Neuronal stem cell (in vitro differentiated cells): ENCODE measurements at regions not wholly inside any gene's neighbourhood (a gene's known extent, or its start where the extent isn't known, plus 50 kb on each side); places are given as distances from the start of the nearest gene placed in this dataset.
A peak's percentile ranks its signal among the peaks of the same experiment; 100 is the strongest.

Experiments
- DNase-seq: peaks from one replicate; pipeline ENCODE4 v3.0.0-alpha.2; 2013; ENCODE audit warnings: low spot score
- H2AFZ ChIP-seq: one replicate; pipeline ENCODE4 v1.6.1; 2013; ENCODE audit warnings: mild to moderate bottlenecking, low read length, inconsistent platforms
- H2AK5ac ChIP-seq: 2 replicates; pipeline ENCODE4 v1.6.1; 2013; ENCODE audit warnings: low read depth, mild to moderate bottlenecking, inconsistent platforms, low read length, moderate library complexity, mixed read lengths
- H2BK120ac ChIP-seq: 2 replicates; pipeline ENCODE4 v1.6.1; 2013; ENCODE audit warnings: low read depth, mild to moderate bottlenecking, inconsistent platforms, low read length, moderate library complexity, mixed read lengths
- H2BK12ac ChIP-seq: one replicate; pipeline ENCODE4 v1.6.1; 2013; ENCODE audit warnings: low read length, inconsistent platforms
- H2BK15ac ChIP-seq: 2 replicates; pipeline ENCODE4 v1.6.1; 2013; ENCODE audit warnings: mild to moderate bottlenecking, low read length, inconsistent platforms, mixed read lengths
- H2BK5ac ChIP-seq: one replicate; pipeline ENCODE4 v1.6.1; 2013; ENCODE audit warnings: inconsistent platforms, mild to moderate bottlenecking, low read length, moderate library complexity
- H3K14ac ChIP-seq: one replicate; pipeline ENCODE4 v1.6.1; 2013; ENCODE audit warnings: low read length, inconsistent platforms
- H3K18ac ChIP-seq: 2 replicates; pipeline ENCODE4 v1.6.1; 2013; ENCODE audit warnings: low read length, inconsistent platforms
- H3K23ac ChIP-seq: 2 replicates; pipeline ENCODE4 v1.6.1; 2013; ENCODE audit warnings: low read depth, mild to moderate bottlenecking, mixed read lengths, low read length, inconsistent platforms; ENCODE audit not compliant: poor library complexity
- H3K27ac ChIP-seq: replicated peaks from 3 replicates; pipeline ENCODE4 v1.5.1; 2013; ENCODE audit warnings: low read length, inconsistent platforms
- H3K27me3 ChIP-seq, 3 experiments: 2 replicates each; pipeline ENCODE4 v1.6.1; 2013; ENCODE audit warnings: low read length in 3 of 3, mild to moderate bottlenecking in 2 of 3, inconsistent platforms in 1 of 3, low read depth in 1 of 3, mixed read lengths in 1 of 3, moderate library complexity in 1 of 3; ENCODE audit not compliant: control insufficient read depth in 3 of 3, insufficient read depth in 3 of 3
- H3K36me3 ChIP-seq, 2 donors: replicated peaks in 1 of 2; 2 replicates each; pipeline ENCODE4 v1.6.1; 2013; ENCODE audit warnings: low read length in 2 of 2; ENCODE audit not compliant: control insufficient read depth in 2 of 2, insufficient read depth in 2 of 2
- H3K4ac ChIP-seq: 2 replicates; pipeline ENCODE4 v1.6.1; 2013; ENCODE audit warnings: inconsistent platforms, mild to moderate bottlenecking, low read length, moderate library complexity
- H3K4me1 ChIP-seq, 2 donors: 1 replicate in 1 of 2; 2 replicates in 1 of 2; pipeline ENCODE4 v1.6.1; 2013; ENCODE audit warnings: low read length in 2 of 2, low read depth in 1 of 2; ENCODE audit not compliant: control insufficient read depth in 2 of 2, insufficient read depth in 1 of 2
- H3K4me2 ChIP-seq: one replicate; pipeline ENCODE4 v1.6.1; 2013; ENCODE audit warnings: mild to moderate bottlenecking, low read length, inconsistent platforms; ENCODE audit not compliant: insufficient read depth, poor library complexity, severe bottlenecking
- H3K4me3 ChIP-seq, 2 donors: 2 replicates each; pipeline ENCODE4 v1.5.1; 2013; ENCODE audit warnings: low read length in 2 of 2, mild to moderate bottlenecking in 2 of 2, inconsistent platforms in 1 of 2, moderate library complexity in 1 of 2
- H3K79me1 ChIP-seq: one replicate; pipeline ENCODE4 v1.6.1; 2013; ENCODE audit warnings: low read depth, mild to moderate bottlenecking, inconsistent platforms, low read length, moderate library complexity
- H3K9ac ChIP-seq: one replicate; pipeline ENCODE4 v1.6.1; 2013; ENCODE audit warnings: mild to moderate bottlenecking, low read depth, low read length, inconsistent platforms; ENCODE audit not compliant: poor library complexity
- H3K9me3 ChIP-seq, 2 donors: replicated peaks in 1 of 2; 2 replicates each; pipeline versions ENCODE3 to v1.6.1; 2013; ENCODE audit warnings: low read length in 2 of 2, mild to moderate bottlenecking in 2 of 2, inconsistent platforms in 1 of 2, low read depth in 1 of 2, mixed read lengths in 1 of 2, moderate library complexity in 1 of 2; ENCODE audit not compliant: control insufficient read depth in 2 of 2, insufficient read depth in 1 of 2
- H4K8ac ChIP-seq: one replicate; pipeline ENCODE4 v1.6.1; 2013; ENCODE audit warnings: low read depth, mild to moderate bottlenecking, inconsistent platforms, low read length, moderate library complexity
- H4K91ac ChIP-seq: one replicate; pipeline ENCODE4 v1.6.1; 2013; ENCODE audit warnings: low read length, low read depth, mild to moderate bottlenecking, inconsistent platforms; ENCODE audit not compliant: poor library complexity
- WGBS, 2 donors: extraction: QIAGEN DNeasy Blood & Tissue Kit; methylation state at CpG; one replicate each; pipeline ENCODE4 v1.1.7; 2013; ENCODE audit warnings: missing lambda C conversion rate in 2 of 2, mixed read lengths in 1 of 2; ENCODE audit not compliant: insufficient read length in 2 of 2, insufficient replicate concordance in 1 of 2; ENCODE audit errors: extremely low coverage in 2 of 2; 5-methylcytosine and 5-hydroxymethylcytosine counted together

DNA sequence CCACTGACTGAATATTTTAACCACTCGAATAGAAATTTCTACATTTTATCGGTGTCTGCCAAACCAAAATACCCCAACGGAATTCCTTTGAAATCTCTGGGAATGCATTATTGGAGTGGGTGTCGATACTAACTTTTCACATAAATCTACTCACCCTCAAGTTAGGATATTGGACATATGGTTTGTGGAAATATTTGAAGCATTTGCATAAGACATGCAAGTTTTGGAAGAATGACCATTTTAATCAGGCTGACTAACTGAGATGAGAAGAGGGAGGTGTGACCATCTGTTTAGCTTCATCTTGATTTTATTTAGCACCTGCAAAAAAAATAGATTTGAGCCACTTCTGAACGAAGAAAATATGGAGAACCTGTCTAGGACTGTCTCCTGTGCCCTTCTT is 61.2 kb downstream of the KLF6 start:
- Histone ChIP-seq H3K4me3 (no peak overlapping the region), H2AK5ac (no peak overlapping the region), H3K27ac (no peak overlapping the region), H2BK120ac (no peak overlapping the region), H2BK15ac (no peak overlapping the region), H3K4ac (no peak overlapping the region), H3K4me1 (no peaks in the 10 kb centered on the region), H3K27me3 (no peaks in the 10 kb centered on the region), H3K36me3 (no peaks in the 10 kb centered on the region), H4K8ac (no peak overlapping the region), H3K9ac (no peak overlapping the region), H3K14ac (no peak overlapping the region), H3K79me1 (no peaks in the 10 kb centered on the region), H2BK12ac (no peak overlapping the region), H3K4me2 (no peak overlapping the region), H3K18ac (no peak overlapping the region), H4K91ac (no peak overlapping the region), H3K23ac (no peak overlapping the region), H2BK5ac (no peak overlapping the region), H3K9me3 (no peaks in the 10 kb centered on the region), H2AFZ (no peak overlapping the region)
- no CpG with 5 or more reads among the region's 5 CpGs for WGBS, 2 donors
- no peak for DNase-seq

DNA sequence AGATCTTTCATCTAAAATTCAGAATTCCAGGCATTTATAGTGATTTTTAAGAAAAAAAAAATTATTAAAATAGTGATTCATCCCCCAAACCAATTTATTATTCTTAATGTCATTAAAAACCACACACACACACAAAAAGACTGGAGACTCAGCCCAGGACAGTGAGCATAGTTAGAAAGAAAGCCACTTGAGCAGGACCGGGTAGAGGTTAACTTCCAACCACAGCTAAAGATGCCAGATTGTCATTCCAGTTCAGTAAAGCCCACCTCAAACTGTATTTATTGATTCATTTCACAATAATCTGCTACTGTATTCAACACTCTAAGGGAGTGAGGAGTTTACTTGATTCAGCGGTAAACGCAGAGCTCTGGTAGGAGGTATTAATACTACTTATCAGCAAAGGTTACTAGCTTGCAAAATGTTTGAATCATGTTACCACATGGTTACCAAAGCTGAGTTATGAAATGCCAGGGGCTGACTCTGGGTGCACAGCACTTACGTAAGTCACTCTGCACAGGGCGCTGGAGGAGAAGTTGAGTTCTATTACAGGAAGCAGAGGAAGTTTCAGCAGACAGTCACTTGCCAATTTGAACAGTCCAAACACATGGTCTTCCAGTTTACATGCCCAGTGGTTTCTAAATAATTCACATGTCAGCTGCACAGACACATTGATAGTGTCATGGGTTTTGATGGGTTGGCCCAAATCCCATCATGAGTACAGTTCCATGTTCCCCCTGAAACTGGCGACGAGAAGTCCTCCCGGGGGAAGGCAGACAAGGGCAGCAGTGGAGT is 64.6 kb downstream of the KLF6 start:
- H2BK12ac ChIP-seq, result no peak overlapping the region
- H3K9ac ChIP-seq, result no peak overlapping the region
- H3K23ac ChIP-seq, result no peak overlapping the region
- WGBS, 2 donors, result no CpG with 5 or more reads among the region's 8 CpGs
- H2AK5ac ChIP-seq, result no peak overlapping the region
- no peak overlapping the region for H3K18ac ChIP-seq
- H3K4me1 ChIP-seq, result no peaks in the 10 kb centered on the region
- H3K27ac ChIP-seq, result no peak overlapping the region
- peaks cover 0 to 5% of the 10 kb centered on the region in 2 donors for H3K9me3 ChIP-seq
- H3K36me3 ChIP-seq, result no peaks in the 10 kb centered on the region
- H4K91ac ChIP-seq, result peak overlapping the region; percentile 22
- no peak overlapping the region for H2BK120ac ChIP-seq
- no peak overlapping the region for H2BK5ac ChIP-seq
- H3K79me1 ChIP-seq, result no peaks in the 10 kb centered on the region
- no peak overlapping the region for H4K8ac ChIP-seq
- no peak overlapping the region for H3K4ac ChIP-seq
- no peak for DNase-seq
- H3K14ac ChIP-seq, result no peak overlapping the region
- no peaks in the 10 kb centered on the region for H3K27me3 ChIP-seq
- H2AFZ ChIP-seq, result no peak overlapping the region
- H3K4me3 ChIP-seq, result no peak overlapping the region
- H2BK15ac ChIP-seq, result no peak overlapping the region
- no peak overlapping the region for H3K4me2 ChIP-seq

DNA sequence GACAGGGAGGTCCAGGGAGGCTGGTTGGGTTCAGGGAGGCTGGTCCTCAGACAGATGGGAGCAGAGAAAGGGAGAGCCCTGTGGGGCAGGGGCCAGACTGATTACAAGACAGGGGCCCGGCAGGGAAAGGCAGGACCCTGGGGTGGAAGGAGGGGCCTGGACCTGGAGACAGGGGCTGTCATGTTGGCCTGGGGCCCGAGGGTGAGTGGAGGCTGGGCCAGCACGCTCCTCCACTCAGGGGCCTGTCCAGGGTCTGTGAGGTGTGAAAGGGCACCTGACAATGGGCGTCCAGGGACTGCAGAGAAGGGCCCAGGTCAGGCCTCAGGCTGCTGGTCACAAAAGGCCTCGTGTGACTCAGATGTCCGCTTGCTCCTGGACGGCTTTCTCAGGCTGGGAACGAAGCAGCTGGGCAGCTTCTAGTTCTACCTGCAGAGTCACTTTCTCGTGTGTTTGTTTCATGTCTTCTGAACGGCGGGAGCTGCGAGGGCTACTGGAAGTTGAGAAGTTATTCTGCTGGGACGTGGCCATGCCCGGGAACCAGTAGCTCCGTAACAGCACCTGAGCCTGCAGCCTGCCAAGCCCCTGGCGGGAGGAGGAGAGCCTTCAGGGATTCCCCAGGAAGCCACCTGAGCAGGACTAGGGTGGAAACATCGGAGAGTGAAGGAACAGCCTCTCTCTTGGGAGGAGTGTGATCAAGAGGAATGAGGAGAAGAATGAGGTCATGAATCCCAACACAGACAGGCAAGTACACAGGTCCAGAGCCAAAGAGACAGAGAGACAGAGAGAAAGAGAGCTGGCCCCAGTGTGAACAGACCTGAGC is 65.8 kb downstream of the KLF6 start:
- Histone ChIP-seq H3K4me2 (no peak overlapping the region), H3K14ac (no peak overlapping the region), H3K27ac (no peak overlapping the region), H3K9ac (no peak overlapping the region), H4K8ac (no peak overlapping the region), H3K36me3 (no peaks in the 10 kb centered on the region), H2AK5ac (peak overlapping the region; percentile 63), H2AFZ (no peak overlapping the region), H3K4me1 (no peaks in the 10 kb centered on the region), H2BK12ac (no peak overlapping the region), H3K9me3 (peaks cover 0 to 5% of the 10 kb centered on the region in 2 donors), H2BK15ac (no peak overlapping the region), H3K18ac (peak overlapping the region; percentile 23), H3K4me3 (no peak overlapping the region), H3K27me3 (no peaks in the 10 kb centered on the region), H3K23ac (no peak overlapping the region), H4K91ac (no peak overlapping the region), H3K79me1 (no peaks in the 10 kb centered on the region), H3K4ac (no peak overlapping the region), H2BK120ac (no peak overlapping the region), H2BK5ac (peak overlapping the region; percentile 39)
- no CpG with 5 or more reads among the region's 17 CpGs for WGBS, 2 donors
- no peak for DNase-seq

DNA sequence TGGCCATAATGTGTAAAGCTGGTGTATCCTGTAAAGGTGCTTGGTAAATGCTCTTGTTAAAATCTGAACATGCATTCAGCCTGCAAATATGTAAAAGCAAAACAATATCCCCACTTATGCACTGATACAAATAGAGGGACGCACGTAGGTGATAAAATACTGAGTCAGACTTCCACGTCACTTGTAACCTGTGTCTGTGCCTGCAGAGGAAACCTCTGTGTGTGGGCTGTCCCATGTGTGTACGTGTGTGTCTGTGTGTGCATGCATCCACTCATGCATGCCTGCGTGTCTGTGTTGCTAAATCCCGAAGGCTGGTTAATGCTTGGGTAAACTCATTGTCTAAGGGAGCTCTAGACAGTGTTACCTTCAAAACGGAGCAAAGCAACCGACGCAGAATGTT is 68.9 kb downstream of the KLF6 start:
- peaks cover 4 to 9% of the 10 kb centered on the region in 2 donors for H3K9me3 ChIP-seq

More for the DNA sequence above, 68.9 kb downstream of the KLF6 start:
- Histone ChIP-seq H2BK15ac (no peak overlapping the region), H3K23ac (no peak overlapping the region), H2BK120ac (no peak overlapping the region), H2AK5ac (no peak overlapping the region), H3K14ac (no peak overlapping the region), H2AFZ (no peak overlapping the region), H3K4ac (no peak overlapping the region), H4K8ac (no peak overlapping the region), H3K18ac (no peak overlapping the region), H4K91ac (no peak overlapping the region), H3K27me3 (no peaks in the 10 kb centered on the region), H3K36me3 (no peaks in the 10 kb centered on the region), H3K4me3 (no peak overlapping the region), H3K79me1 (no peaks in the 10 kb centered on the region), H2BK12ac (no peak overlapping the region), H3K4me1 (no peaks in the 10 kb centered on the region), H3K27ac (no peak overlapping the region), H3K4me2 (no peak overlapping the region), H2BK5ac (no peak overlapping the region), H3K9ac (no peak overlapping the region)
- DNase-seq, result no peak
- no CpG with 5 or more reads among the region's 9 CpGs for WGBS, 2 donors
